HCT116 (cell line): ENCODE measurements at regions not wholly inside any gene's neighbourhood (a gene's known extent, or its start where the extent isn't known, plus 50 kb on each side); places are given as distances from the start of the nearest gene placed in this dataset.

Experiments used
- CTCF ChIP-seq, 3 experiments: fragments of 200-600 bp in 1 of 3; sonication (generic) in 1 of 3; IDR thresholded peaks in 2 of 3; conservative IDR thresholded peaks in 1 of 3; 2 replicates each; pipeline ENCODE4 v1.5.1; 2012 to 2017; ENCODE audit warnings: low read depth in 2 of 3, low read length in 2 of 3, antibody characterized with exemption in 1 of 3, borderline replicate concordance in 1 of 3, control low read depth in 1 of 3, mild to moderate bottlenecking in 1 of 3, mixed read lengths in 1 of 3, mixed run types in 1 of 3, moderate library complexity in 1 of 3; ENCODE audit not compliant: insufficient read depth in 1 of 3
- ELF1 ChIP-seq: IDR thresholded peaks from 2 replicates; pipeline ENCODE4 v1.6.1; 2012; ENCODE audit warnings: low read depth, borderline replicate concordance
- EZH2 ChIP-seq: fragments of 200-600 bp; sonication (generic); IDR thresholded peaks from 2 replicates; pipeline ENCODE4 v1.6.1; 2017; ENCODE audit warnings: antibody characterized with exemption, mixed run types
- FOSL1 ChIP-seq: IDR thresholded peaks from 2 replicates; pipeline ENCODE4 v1.6.1; 2012; ENCODE audit warnings: low read depth
- MAX ChIP-seq: IDR thresholded peaks from 2 replicates; pipeline ENCODE4 v1.6.1; 2012
- POLR2A ChIP-seq: IDR thresholded peaks from 2 replicates; pipeline ENCODE4 v1.7.0; 2011; ENCODE audit warnings: borderline replicate concordance; ENCODE audit not compliant: insufficient read depth, insufficient read length; ENCODE audit errors: extremely low read depth
- POLR2AphosphoS5 ChIP-seq: IDR thresholded peaks from 2 replicates; pipeline ENCODE4 v1.6.1; 2011; ENCODE audit warnings: mild to moderate bottlenecking, low read depth, low read length, moderate library complexity
- REST ChIP-seq: IDR thresholded peaks from 2 replicates; pipeline ENCODE4 v1.6.1; 2012; ENCODE audit warnings: low read depth
- SIN3A ChIP-seq: IDR thresholded peaks from 2 replicates; pipeline ENCODE4 v1.6.1; 2012; ENCODE audit warnings: low read depth
- SP1 ChIP-seq: IDR thresholded peaks from 2 replicates; pipeline ENCODE4 v1.6.1; 2012; ENCODE audit warnings: low read depth
- SRF ChIP-seq: IDR thresholded peaks from 2 replicates; pipeline ENCODE4 v1.6.1; 2012; ENCODE audit warnings: low read depth
- YY1 ChIP-seq: IDR thresholded peaks from 2 replicates; pipeline ENCODE4 v1.6.1; 2011; ENCODE audit warnings: low read length, low read depth, moderate library complexity, mild to moderate bottlenecking; ENCODE audit not compliant: insufficient replicate concordance; ENCODE audit errors: extremely low read depth
- ZNF274 ChIP-seq: fragments of 200-500 bp; sonication (Bioruptor generic); IDR thresholded peaks from 2 replicates; pipeline ENCODE4 v1.6.1; 2014; ENCODE audit warnings: mild to moderate bottlenecking, low read depth, low read length, inconsistent platforms

GRCh38 chr13:111636271-111636670 is 315.8 kb downstream of the TEX29 start:
- no peak for TF ChIP-seq POLR2A
- TF ChIP-seq POLR2AphosphoS5: no peak
- TF ChIP-seq CTCF (IDR thresholded peaks at IDR 0.05 in 2 of 3, conservative IDR thresholded peaks at IDR 0.05 in 1 of 3; ENCODE audit: borderline replicate concordance in 1 of 3, insufficient read depth in 1 of 3, low read depth in 2 of 3, low read length in 2 of 3): no peak
- TF ChIP-seq SIN3A: no peak
- TF ChIP-seq MAX: no peak
- TF ChIP-seq FOSL1: no peak
- TF ChIP-seq ELF1: no peak
- no peak for TF ChIP-seq ZNF274
- TF ChIP-seq EZH2: no peak
- no peak for TF ChIP-seq YY1
- TF ChIP-seq SRF: no peak
- no peak for TF ChIP-seq SP1
- TF ChIP-seq REST: no peak
